ENCODE measurements at regions not wholly inside any gene's neighbourhood (a gene's known extent, or its start where the extent isn't known, plus 50 kb on each side); places are given as distances from the start of the nearest gene placed in this dataset.

DNA sequence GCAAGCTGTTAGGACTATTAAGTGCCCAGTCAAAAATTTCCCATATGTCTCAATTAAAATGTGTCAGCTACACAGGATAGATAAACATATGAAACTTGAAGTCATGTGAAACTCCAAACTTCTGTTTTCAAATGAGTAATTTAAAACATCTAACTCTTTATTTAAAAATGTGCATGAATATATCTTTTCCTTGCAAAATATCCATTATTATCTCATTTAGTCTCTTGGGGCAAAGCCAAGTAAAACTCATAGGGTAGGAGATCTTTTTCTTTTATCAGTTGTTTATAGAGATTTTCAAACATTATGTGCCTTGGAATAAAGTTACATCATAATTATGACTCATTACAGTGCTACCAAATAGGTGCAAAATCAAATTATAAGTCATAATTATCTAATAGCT, 2020.1 kb upstream of the PRR20A start:
- TF ChIP-seq, protein P1, sequence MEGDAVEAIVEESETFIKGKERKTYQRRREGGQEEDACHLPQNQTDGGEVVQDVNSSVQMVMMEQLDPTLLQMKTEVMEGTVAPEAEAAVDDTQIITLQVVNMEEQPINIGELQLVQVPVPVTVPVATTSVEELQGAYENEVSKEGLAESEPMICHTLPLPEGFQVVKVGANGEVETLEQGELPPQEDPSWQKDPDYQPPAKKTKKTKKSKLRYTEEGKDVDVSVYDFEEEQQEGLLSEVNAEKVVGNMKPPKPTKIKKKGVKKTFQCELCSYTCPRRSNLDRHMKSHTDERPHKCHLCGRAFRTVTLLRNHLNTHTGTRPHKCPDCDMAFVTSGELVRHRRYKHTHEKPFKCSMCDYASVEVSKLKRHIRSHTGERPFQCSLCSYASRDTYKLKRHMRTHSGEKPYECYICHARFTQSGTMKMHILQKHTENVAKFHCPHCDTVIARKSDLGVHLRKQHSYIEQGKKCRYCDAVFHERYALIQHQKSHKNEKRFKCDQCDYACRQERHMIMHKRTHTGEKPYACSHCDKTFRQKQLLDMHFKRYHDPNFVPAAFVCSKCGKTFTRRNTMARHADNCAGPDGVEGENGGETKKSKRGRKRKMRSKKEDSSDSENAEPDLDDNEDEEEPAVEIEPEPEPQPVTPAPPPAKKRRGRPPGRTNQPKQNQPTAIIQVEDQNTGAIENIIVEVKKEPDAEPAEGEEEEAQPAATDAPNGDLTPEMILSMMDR (IDR thresholded peaks at IDR 0.05; ENCODE audit: low read depth, low read length, missing input control): no peak
- TF ChIP-seq, protein P2, sequence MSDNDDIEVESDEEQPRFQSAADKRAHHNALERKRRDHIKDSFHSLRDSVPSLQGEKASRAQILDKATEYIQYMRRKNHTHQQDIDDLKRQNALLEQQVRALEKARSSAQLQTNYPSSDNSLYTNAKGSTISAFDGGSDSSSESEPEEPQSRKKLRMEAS (IDR thresholded peaks at IDR 0.05): no peak
- TF ChIP-seq JUND (IDR thresholded peaks at IDR 0.05) (no peak), EGR1 (IDR thresholded peaks at IDR 0.05; ENCODE audit: low read depth in 2 of 2) (no peak), SP1 (IDR thresholded peaks at IDR 0.05) (no peak), GABPA (IDR thresholded peaks at IDR 0.05 in 1 of 2, conservative IDR thresholded peaks at IDR 0.05 in 1 of 2) (no peak), RAD21 (IDR thresholded peaks at IDR 0.05) (no peak), TAF1 (conservative IDR thresholded peaks at IDR 0.05) (no peak), YY1 (IDR thresholded peaks at IDR 0.05) (no peak), FOXA1 (IDR thresholded peaks at IDR 0.05) (no peak)
- TF ChIP-seq, protein P3, sequence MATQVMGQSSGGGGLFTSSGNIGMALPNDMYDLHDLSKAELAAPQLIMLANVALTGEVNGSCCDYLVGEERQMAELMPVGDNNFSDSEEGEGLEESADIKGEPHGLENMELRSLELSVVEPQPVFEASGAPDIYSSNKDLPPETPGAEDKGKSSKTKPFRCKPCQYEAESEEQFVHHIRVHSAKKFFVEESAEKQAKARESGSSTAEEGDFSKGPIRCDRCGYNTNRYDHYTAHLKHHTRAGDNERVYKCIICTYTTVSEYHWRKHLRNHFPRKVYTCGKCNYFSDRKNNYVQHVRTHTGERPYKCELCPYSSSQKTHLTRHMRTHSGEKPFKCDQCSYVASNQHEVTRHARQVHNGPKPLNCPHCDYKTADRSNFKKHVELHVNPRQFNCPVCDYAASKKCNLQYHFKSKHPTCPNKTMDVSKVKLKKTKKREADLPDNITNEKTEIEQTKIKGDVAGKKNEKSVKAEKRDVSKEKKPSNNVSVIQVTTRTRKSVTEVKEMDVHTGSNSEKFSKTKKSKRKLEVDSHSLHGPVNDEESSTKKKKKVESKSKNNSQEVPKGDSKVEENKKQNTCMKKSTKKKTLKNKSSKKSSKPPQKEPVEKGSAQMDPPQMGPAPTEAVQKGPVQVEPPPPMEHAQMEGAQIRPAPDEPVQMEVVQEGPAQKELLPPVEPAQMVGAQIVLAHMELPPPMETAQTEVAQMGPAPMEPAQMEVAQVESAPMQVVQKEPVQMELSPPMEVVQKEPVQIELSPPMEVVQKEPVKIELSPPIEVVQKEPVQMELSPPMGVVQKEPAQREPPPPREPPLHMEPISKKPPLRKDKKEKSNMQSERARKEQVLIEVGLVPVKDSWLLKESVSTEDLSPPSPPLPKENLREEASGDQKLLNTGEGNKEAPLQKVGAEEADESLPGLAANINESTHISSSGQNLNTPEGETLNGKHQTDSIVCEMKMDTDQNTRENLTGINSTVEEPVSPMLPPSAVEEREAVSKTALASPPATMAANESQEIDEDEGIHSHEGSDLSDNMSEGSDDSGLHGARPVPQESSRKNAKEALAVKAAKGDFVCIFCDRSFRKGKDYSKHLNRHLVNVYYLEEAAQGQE (IDR thresholded peaks at IDR 0.05): no peak
- TF ChIP-seq, protein P4, sequence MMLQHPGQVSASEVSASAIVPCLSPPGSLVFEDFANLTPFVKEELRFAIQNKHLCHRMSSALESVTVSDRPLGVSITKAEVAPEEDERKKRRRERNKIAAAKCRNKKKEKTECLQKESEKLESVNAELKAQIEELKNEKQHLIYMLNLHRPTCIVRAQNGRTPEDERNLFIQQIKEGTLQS (IDR thresholded peaks at IDR 0.05): no peak
- TF ChIP-seq, protein P5, sequence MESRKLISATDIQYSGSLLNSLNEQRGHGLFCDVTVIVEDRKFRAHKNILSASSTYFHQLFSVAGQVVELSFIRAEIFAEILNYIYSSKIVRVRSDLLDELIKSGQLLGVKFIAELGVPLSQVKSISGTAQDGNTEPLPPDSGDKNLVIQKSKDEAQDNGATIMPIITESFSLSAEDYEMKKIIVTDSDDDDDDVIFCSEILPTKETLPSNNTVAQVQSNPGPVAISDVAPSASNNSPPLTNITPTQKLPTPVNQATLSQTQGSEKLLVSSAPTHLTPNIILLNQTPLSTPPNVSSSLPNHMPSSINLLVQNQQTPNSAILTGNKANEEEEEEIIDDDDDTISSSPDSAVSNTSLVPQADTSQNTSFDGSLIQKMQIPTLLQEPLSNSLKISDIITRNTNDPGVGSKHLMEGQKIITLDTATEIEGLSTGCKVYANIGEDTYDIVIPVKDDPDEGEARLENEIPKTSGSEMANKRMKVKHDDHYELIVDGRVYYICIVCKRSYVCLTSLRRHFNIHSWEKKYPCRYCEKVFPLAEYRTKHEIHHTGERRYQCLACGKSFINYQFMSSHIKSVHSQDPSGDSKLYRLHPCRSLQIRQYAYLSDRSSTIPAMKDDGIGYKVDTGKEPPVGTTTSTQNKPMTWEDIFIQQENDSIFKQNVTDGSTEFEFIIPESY (IDR thresholded peaks at IDR 0.05): no peak
